ENCODE measurements at regions not wholly inside any gene's neighbourhood (a gene's known extent, or its start where the extent isn't known, plus 50 kb on each side); places are given as distances from the start of the nearest gene placed in this dataset.

- H2AFZ ChIP-seq (ENCODE audit: low read length) = no peak overlapping the region
- H3F3A ChIP-seq (ENCODE audit: low read depth) = no peaks in the 10 kb centered on the region
- no peaks in the 10 kb centered on the region for H3K36me3 ChIP-seq (ENCODE audit: insufficient read depth, low read length)
- no peak overlapping the region for H3K9ac ChIP-seq (ENCODE audit: low read depth, low read length, poor library complexity, severe bottlenecking)
- H3K4me3 ChIP-seq (ENCODE audit: low read length, poor library complexity, severe bottlenecking) = no peak overlapping the region
- no peaks in the 10 kb centered on the region for H3K27me3 ChIP-seq (ENCODE audit: insufficient read depth, low read length, poor library complexity, severe bottlenecking)
- peaks cover 18% of the 10 kb centered on the region for H3K4me1 ChIP-seq (ENCODE audit: insufficient read depth, low read length, poor library complexity, severe bottlenecking)
- H4K20me1 ChIP-seq (ENCODE audit: insufficient read depth, low read length, poor library complexity, severe bottlenecking) = no peaks in the 10 kb centered on the region
- H3K9me2 ChIP-seq (replicated peaks; ENCODE audit: low read depth, low read length) = no peaks in the 10 kb centered on the region
- no peaks in the 10 kb centered on the region for H3K9me3 ChIP-seq (ENCODE audit: insufficient read depth, low read depth, low read length)
- no peaks in the 10 kb centered on the region for H3K79me2 ChIP-seq (ENCODE audit: insufficient read depth, low read length)
- no peak overlapping the region for H3K4me2 ChIP-seq (ENCODE audit: low read depth, low read length, poor library complexity, severe bottlenecking)
- TF ChIP-seq, protein P1, sequence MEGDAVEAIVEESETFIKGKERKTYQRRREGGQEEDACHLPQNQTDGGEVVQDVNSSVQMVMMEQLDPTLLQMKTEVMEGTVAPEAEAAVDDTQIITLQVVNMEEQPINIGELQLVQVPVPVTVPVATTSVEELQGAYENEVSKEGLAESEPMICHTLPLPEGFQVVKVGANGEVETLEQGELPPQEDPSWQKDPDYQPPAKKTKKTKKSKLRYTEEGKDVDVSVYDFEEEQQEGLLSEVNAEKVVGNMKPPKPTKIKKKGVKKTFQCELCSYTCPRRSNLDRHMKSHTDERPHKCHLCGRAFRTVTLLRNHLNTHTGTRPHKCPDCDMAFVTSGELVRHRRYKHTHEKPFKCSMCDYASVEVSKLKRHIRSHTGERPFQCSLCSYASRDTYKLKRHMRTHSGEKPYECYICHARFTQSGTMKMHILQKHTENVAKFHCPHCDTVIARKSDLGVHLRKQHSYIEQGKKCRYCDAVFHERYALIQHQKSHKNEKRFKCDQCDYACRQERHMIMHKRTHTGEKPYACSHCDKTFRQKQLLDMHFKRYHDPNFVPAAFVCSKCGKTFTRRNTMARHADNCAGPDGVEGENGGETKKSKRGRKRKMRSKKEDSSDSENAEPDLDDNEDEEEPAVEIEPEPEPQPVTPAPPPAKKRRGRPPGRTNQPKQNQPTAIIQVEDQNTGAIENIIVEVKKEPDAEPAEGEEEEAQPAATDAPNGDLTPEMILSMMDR (conservative IDR thresholded peaks at IDR 0.05; ENCODE audit: low read length) = no peak
- TF ChIP-seq EZH2phosphoT487 (IDR thresholded peaks at IDR 0.05; ENCODE audit: borderline replicate concordance) = no peak
Measured at GRCh38 chr7:37555528-37555927, 106.9 kb upstream of the ELMO1 start.

DNA sequence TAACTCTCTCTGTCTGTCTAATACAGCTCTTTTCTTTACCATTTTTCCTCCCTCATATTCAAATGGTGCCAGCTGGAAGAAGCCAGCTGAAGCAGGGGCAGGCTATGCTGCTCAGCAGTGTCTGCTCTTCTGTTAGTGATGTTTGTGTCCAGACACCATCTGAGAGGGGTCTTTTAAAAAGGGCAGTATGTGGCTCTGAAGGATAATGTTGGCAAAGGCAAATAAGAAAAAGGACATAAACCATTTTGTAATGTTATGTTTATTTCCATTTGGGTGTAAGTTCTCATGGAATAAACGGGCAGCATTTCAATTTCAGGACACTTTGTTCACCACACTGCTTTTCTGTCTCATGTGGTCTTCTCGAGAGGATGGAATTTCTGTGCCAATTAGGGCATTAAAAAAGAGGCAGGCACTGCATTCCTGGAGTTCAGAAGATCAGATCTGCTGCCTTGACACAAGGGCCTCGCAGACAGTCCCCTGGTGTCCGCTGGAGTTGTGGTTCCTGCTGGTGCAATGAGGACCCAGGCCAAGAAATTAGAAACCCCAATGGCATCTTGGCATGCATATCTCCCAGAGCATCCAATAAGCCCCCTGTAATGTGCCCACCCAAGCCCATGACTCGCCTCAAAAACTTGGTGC is 109.0 kb upstream of the ELMO1 start:
- H3K4me3 ChIP-seq (ENCODE audit: low read length, poor library complexity, severe bottlenecking) = no peak overlapping the region
- H4K20me1 ChIP-seq (ENCODE audit: insufficient read depth, low read length, poor library complexity, severe bottlenecking) = no peaks in the 10 kb centered on the region
- H3K9ac ChIP-seq (ENCODE audit: low read depth, low read length, poor library complexity, severe bottlenecking) = no peak overlapping the region

GRCh38 chr7:37558320-37559096 is 109.8 kb upstream of the ELMO1 start:
- Histone ChIP-seq H2AFZ (ENCODE audit: low read length) (0 out of 2 replicates have a peak overlapping the region, but pooled peaks have one; percentile 5), H3K27me3 (ENCODE audit: insufficient read depth, low read length, poor library complexity, severe bottlenecking) (no peaks in the 10 kb centered on the region), H3K9me2 (replicated peaks; ENCODE audit: low read depth, low read length) (no peaks in the 10 kb centered on the region), H3K9ac (ENCODE audit: low read depth, low read length, poor library complexity, severe bottlenecking) (no peak overlapping the region), H3K9me3 (ENCODE audit: insufficient read depth, low read depth, low read length) (no peaks in the 10 kb centered on the region), H3F3A (ENCODE audit: low read depth) (no peaks in the 10 kb centered on the region), H3K79me2 (ENCODE audit: insufficient read depth, low read length) (no peaks in the 10 kb centered on the region), H3K4me3 (ENCODE audit: low read length, poor library complexity, severe bottlenecking) (no peak overlapping the region), H4K20me1 (ENCODE audit: insufficient read depth, low read length, poor library complexity, severe bottlenecking) (no peaks in the 10 kb centered on the region), H3K4me1 (ENCODE audit: insufficient read depth, low read length, poor library complexity, severe bottlenecking) (peaks cover 3% of the 10 kb centered on the region), H3K4me2 (ENCODE audit: low read depth, low read length, poor library complexity, severe bottlenecking) (no peak overlapping the region), H3K36me3 (ENCODE audit: insufficient read depth, low read length) (no peaks in the 10 kb centered on the region)
- TF ChIP-seq, protein P1 (conservative IDR thresholded peaks at IDR 0.05; ENCODE audit: low read length) = peak; percentile 36
- no peak for TF ChIP-seq EZH2phosphoT487 (IDR thresholded peaks at IDR 0.05; ENCODE audit: borderline replicate concordance)

More for the DNA sequence above, 109.0 kb upstream of the ELMO1 start:
- Histone ChIP-seq H3K4me1 (ENCODE audit: insufficient read depth, low read length, poor library complexity, severe bottlenecking) (peaks cover 3% of the 10 kb centered on the region), H3K36me3 (ENCODE audit: insufficient read depth, low read length) (no peaks in the 10 kb centered on the region), H3K4me2 (ENCODE audit: low read depth, low read length, poor library complexity, severe bottlenecking) (no peak overlapping the region), H3K9me2 (replicated peaks; ENCODE audit: low read depth, low read length) (no peaks in the 10 kb centered on the region), H2AFZ (ENCODE audit: low read length) (no peak overlapping the region), H3K79me2 (ENCODE audit: insufficient read depth, low read length) (no peaks in the 10 kb centered on the region), H3K27me3 (ENCODE audit: insufficient read depth, low read length, poor library complexity, severe bottlenecking) (no peaks in the 10 kb centered on the region), H3F3A (ENCODE audit: low read depth) (no peaks in the 10 kb centered on the region), H3K9me3 (ENCODE audit: insufficient read depth, low read depth, low read length) (no peaks in the 10 kb centered on the region)
- TF ChIP-seq EZH2phosphoT487 (IDR thresholded peaks at IDR 0.05; ENCODE audit: borderline replicate concordance) = no peak
- TF ChIP-seq, protein P1 (conservative IDR thresholded peaks at IDR 0.05; ENCODE audit: low read length) = no peak

Data from Loucy (cell line).